ENCODE measurements at regions not wholly inside any gene's neighbourhood (a gene's known extent, or its start where the extent isn't known, plus 50 kb on each side); places are given as distances from the start of the nearest gene placed in this dataset.

- H3K9me3 ChIP-seq (ENCODE audit: low read length): no peaks in the 10 kb centered on the region
- TF ChIP-seq EZH2phosphoT487 (IDR thresholded peaks at IDR 0.05; ENCODE audit: borderline replicate concordance, low read depth, low read length): no peak
- TF ChIP-seq, protein P1, sequence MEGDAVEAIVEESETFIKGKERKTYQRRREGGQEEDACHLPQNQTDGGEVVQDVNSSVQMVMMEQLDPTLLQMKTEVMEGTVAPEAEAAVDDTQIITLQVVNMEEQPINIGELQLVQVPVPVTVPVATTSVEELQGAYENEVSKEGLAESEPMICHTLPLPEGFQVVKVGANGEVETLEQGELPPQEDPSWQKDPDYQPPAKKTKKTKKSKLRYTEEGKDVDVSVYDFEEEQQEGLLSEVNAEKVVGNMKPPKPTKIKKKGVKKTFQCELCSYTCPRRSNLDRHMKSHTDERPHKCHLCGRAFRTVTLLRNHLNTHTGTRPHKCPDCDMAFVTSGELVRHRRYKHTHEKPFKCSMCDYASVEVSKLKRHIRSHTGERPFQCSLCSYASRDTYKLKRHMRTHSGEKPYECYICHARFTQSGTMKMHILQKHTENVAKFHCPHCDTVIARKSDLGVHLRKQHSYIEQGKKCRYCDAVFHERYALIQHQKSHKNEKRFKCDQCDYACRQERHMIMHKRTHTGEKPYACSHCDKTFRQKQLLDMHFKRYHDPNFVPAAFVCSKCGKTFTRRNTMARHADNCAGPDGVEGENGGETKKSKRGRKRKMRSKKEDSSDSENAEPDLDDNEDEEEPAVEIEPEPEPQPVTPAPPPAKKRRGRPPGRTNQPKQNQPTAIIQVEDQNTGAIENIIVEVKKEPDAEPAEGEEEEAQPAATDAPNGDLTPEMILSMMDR (conservative IDR thresholded peaks at IDR 0.05; ENCODE audit: low read length): peak; percentile 29; the same call in 1 of the 2 replicates
- intact Hi-C loops (cut with micrococcal nuclease; ENCODE audit: unreplicated experiment): no loop called here
- H4K20me1 ChIP-seq (ENCODE audit: insufficient read depth, low read length): no peaks in the 10 kb centered on the region
- no peak overlapping the region for H2AFZ ChIP-seq (ENCODE audit: low read length)
- ChIA-PET POLR2A (no interaction called here), CTCF (ENCODE audit: unreplicated experiment) (no interaction called here)
- H3K4me3 ChIP-seq (ENCODE audit: low read depth, low read length, poor library complexity, severe bottlenecking): no peak overlapping the region
- H3K9me2 ChIP-seq (ENCODE audit: insufficient read depth, low read length): no peaks in the 10 kb centered on the region
- no peak for DNase-seq (ENCODE audit: low spot score)
- no TSS peak for BruUV-seq (replicated peaks)
- no peaks in the 10 kb centered on the region for H3K79me2 ChIP-seq (ENCODE audit: insufficient read depth, low read depth, low read length)
- H3K4me2 ChIP-seq (ENCODE audit: low read length): no peak overlapping the region
- H3K27ac ChIP-seq (ENCODE audit: low read depth, low read length, poor library complexity, severe bottlenecking): no peak overlapping the region
- no peaks in the 10 kb centered on the region for H3K36me3 ChIP-seq (ENCODE audit: insufficient read depth, low read length)
- H3K4me1 ChIP-seq (ENCODE audit: insufficient read depth, low read length, poor library complexity, severe bottlenecking): no peaks in the 10 kb centered on the region
These were observed 320.3 kb downstream of the DMAC1 start for GRCh38 chr9:7479300-7479699.

- Histone ChIP-seq H3K4me1 (ENCODE audit: insufficient read depth, low read length, poor library complexity, severe bottlenecking) (no peaks in the 10 kb centered on the region), H3K4me3 (ENCODE audit: low read depth, low read length, poor library complexity, severe bottlenecking) (no peak overlapping the region), H3K4me2 (ENCODE audit: low read length) (no peak overlapping the region), H4K20me1 (ENCODE audit: insufficient read depth, low read length) (no peaks in the 10 kb centered on the region), H3K27ac (ENCODE audit: low read depth, low read length, poor library complexity, severe bottlenecking) (no peak overlapping the region), H3K79me2 (ENCODE audit: insufficient read depth, low read depth, low read length) (no peaks in the 10 kb centered on the region), H3K9me2 (ENCODE audit: insufficient read depth, low read length) (no peaks in the 10 kb centered on the region), H2AFZ (ENCODE audit: low read length) (no peak overlapping the region), H3K9me3 (ENCODE audit: low read length) (no peaks in the 10 kb centered on the region), H3K36me3 (ENCODE audit: insufficient read depth, low read length) (no peaks in the 10 kb centered on the region)
- ChIA-PET POLR2A (no interaction called here), CTCF (ENCODE audit: unreplicated experiment) (no interaction called here)
- intact Hi-C loops (cut with micrococcal nuclease; ENCODE audit: unreplicated experiment): no loop called here
- BruUV-seq (replicated peaks): no TSS peak
- no peak for DNase-seq (ENCODE audit: low spot score)
- no peak for TF ChIP-seq EZH2phosphoT487 (IDR thresholded peaks at IDR 0.05; ENCODE audit: borderline replicate concordance, low read depth, low read length)
- TF ChIP-seq, protein P1 (conservative IDR thresholded peaks at IDR 0.05; ENCODE audit: low read length): no peak
These were observed 320.9 kb downstream of the DMAC1 start for GRCh38 chr9:7478646-7479045.

DNA sequence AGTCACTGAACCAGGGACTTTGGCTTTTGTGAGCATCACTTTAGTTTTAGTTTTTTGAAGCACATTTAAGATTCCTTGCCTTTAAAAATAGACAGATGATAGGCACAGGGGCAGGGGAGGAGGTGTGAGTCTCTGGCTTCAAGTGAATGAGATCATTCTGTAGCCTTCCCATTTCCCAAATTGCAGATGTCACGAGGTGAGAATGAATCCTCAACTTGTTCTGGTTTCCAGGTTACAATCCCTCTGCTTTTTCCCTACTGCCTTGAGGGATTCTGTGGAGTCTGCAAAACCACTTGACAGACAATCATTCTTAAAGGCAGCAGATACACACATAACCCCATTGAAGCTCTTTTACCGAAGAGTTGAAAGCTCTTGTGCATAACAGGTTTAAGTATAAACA, 332.4 kb downstream of the DMAC1 start:
- TF ChIP-seq, protein P1 (conservative IDR thresholded peaks at IDR 0.05; ENCODE audit: low read length): no peak
- TF ChIP-seq EZH2phosphoT487 (IDR thresholded peaks at IDR 0.05; ENCODE audit: borderline replicate concordance, low read depth, low read length): no peak
- H3K9me2 ChIP-seq (ENCODE audit: insufficient read depth, low read length): no peaks in the 10 kb centered on the region
- no peak overlapping the region for H3K27ac ChIP-seq (ENCODE audit: low read depth, low read length, poor library complexity, severe bottlenecking)
- DNase-seq (ENCODE audit: low spot score): no peak
- no peaks in the 10 kb centered on the region for H3K79me2 ChIP-seq (ENCODE audit: insufficient read depth, low read depth, low read length)
- ChIA-PET CTCF (ENCODE audit: unreplicated experiment) (no interaction called here), POLR2A (interaction anchor here (1.2 kb wide), 1 partner anchor 8 kb away, joined by 5 read pairs; no protein-coding TSS in a partner anchor)
- H3K4me2 ChIP-seq (ENCODE audit: low read length): no peak overlapping the region
- no peaks in the 10 kb centered on the region for H3K4me1 ChIP-seq (ENCODE audit: insufficient read depth, low read length, poor library complexity, severe bottlenecking)
- H2AFZ ChIP-seq (ENCODE audit: low read length): no peak overlapping the region
- H3K9me3 ChIP-seq (ENCODE audit: low read length): no peaks in the 10 kb centered on the region
- BruUV-seq (replicated peaks): no TSS peak
- intact Hi-C loops (cut with micrococcal nuclease; ENCODE audit: unreplicated experiment): no loop called here
- no peaks in the 10 kb centered on the region for H4K20me1 ChIP-seq (ENCODE audit: insufficient read depth, low read length)
- no peak overlapping the region for H3K4me3 ChIP-seq (ENCODE audit: low read depth, low read length, poor library complexity, severe bottlenecking)
- no peaks in the 10 kb centered on the region for H3K36me3 ChIP-seq (ENCODE audit: insufficient read depth, low read length)
